Stomach smooth muscle (tissue), 2 donors: ENCODE measurements at regions not wholly inside any gene's neighbourhood (a gene's known extent, or its start where the extent isn't known, plus 50 kb on each side); places are given as distances from the start of the nearest gene placed in this dataset.

Experiments used
- H3K27ac ChIP-seq: one replicate; pipeline ENCODE4 v1.7.0; 2013; ENCODE audit warnings: mild to moderate bottlenecking, low read length, inconsistent platforms
- H3K27me3 ChIP-seq, 2 donors: one replicate each; pipeline ENCODE4 v1.7.0; 2013; ENCODE audit warnings: low read length in 2 of 2; ENCODE audit not compliant: insufficient read depth in 2 of 2, control insufficient read depth in 1 of 2
- H3K36me3 ChIP-seq, 2 donors: one replicate each; pipeline ENCODE4 v1.7.0; 2013; ENCODE audit warnings: low read length in 2 of 2; ENCODE audit not compliant: control insufficient read depth in 2 of 2, insufficient read depth in 2 of 2
- H3K4me1 ChIP-seq: one replicate; pipeline ENCODE4 v1.7.0; 2013; ENCODE audit warnings: low read length; ENCODE audit not compliant: control insufficient read depth, insufficient read depth
- H3K4me3 ChIP-seq, 2 donors: one replicate each; pipeline ENCODE4 v1.7.0; 2013; ENCODE audit warnings: low read length in 2 of 2
- H3K9ac ChIP-seq, 2 donors: one replicate each; pipeline ENCODE4 v1.7.0; 2013; ENCODE audit warnings: low read length in 2 of 2, mild to moderate bottlenecking in 1 of 2
- H3K9me3 ChIP-seq, 2 donors: one replicate each; pipeline ENCODE4 v1.7.0; 2013; ENCODE audit warnings: low read length in 2 of 2; ENCODE audit not compliant: control insufficient read depth in 2 of 2
- donor health status: healthy.
- donor health status: Pancreatic carcinoma.

DNA sequence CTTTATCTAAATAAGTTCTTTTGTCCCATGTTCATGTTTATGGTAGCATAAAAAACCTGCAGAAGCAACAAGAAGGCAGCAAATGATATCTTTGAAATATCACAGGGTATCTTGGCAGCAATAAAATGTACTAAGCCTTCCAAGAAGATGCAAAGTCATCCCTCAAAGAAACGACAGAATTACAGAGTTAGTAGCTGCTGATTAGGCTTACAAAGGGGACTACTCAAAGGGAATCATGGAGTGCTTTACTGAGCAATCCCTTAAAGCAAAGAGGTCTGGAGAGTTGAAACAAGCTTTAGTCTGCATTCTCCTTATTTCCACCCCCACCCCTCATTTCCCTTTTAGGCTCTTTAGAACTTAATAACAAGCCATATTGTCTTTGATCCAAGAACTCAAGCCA lies 935.0 kb downstream of the SQOR start:
- Histone ChIP-seq H3K27ac (no peak overlapping the region), H3K4me3 (no peak overlapping the region), H3K4me1 (no peaks in the 10 kb centered on the region), H3K9me3 (no peaks in the 10 kb centered on the region), H3K9ac (no peak overlapping the region), H3K27me3 (no peaks in the 10 kb centered on the region), H3K36me3 (no peaks in the 10 kb centered on the region)

DNA sequence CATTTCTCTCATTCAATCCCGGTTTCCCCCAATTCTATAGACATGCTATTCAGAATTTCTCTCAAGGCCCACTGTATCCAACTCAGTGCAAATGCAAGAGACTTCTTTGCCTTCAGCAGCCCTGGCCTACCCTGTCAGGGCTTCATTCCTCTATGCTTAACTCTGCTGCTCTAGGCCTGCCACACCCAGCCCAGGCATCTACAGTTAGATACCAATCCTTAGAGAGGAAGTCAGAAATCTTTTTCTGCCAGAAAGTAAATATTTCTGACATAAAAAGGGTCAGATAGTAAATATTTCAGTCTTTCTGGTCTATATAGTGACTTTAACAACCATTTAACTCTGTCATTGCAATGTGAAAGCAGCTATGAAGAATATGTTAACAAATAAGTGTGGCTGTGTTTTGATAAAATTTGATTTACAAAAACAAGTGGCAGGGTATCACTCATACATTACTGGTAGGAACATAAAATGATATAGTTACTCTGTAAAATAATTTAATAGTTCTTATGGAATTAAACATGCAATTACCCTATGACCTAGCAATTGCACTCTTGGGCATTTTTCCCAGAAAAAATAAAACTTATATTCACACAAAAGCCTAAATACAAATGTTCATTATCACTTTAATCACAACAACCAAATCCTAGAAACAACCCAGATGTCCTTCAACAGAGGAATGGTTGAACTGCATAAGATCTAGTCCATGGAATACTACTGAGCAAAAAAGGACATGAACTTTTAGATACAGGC lies 942.0 kb downstream of the SQOR start:
- Histone ChIP-seq H3K4me1 (no peaks in the 10 kb centered on the region), H3K9ac (no peak overlapping the region), H3K4me3 (no peak overlapping the region), H3K27me3 (no peaks in the 10 kb centered on the region), H3K9me3 (no peaks in the 10 kb centered on the region), H3K27ac (no peak overlapping the region), H3K36me3 (no peaks in the 10 kb centered on the region)

DNA sequence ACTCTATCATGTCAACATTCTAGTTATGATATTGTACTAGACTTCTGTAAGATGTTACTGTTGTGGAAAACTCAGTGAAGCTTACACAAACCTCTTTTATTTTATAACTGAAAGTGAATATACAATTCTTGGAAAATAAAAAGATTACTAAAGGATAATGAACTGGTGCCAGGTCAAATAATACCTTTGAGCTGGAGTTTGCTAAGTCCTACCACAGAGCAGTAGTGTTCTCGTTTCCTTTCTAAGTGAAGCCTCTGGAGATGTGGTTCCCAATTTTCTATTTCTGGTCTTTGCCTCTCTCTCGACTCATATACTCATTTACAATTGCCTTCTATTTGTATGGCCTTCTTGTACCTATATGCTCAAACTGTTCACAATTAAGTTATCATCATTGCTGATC lies 942.9 kb downstream of the SQOR start:
- H3K27ac ChIP-seq = no peak overlapping the region
- H3K27me3 ChIP-seq = no peaks in the 10 kb centered on the region
- H3K36me3 ChIP-seq = no peaks in the 10 kb centered on the region
- no peaks in the 10 kb centered on the region for H3K4me1 ChIP-seq
- H3K9me3 ChIP-seq = no peaks in the 10 kb centered on the region
- no peak overlapping the region for H3K9ac ChIP-seq
- no peak overlapping the region for H3K4me3 ChIP-seq

DNA sequence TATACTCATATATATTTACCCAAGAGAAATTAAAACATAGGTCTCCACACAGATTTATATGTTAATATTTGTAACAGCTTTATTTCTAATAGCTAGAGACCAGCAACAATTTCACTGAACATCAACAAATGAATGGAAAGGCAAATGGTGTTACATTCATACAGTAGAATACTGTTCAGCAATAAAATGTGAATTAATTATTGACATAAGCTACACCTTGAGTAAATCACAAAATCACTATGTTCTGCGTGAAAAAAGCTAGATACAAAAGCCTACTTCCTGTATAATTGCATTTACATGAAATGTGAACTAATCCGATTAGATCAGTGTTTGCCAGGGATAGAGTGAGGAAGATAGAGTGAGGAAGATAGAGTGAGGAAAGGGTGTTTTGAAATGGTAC lies 945.7 kb downstream of the SQOR start:
- Histone ChIP-seq H3K27me3 (no peaks in the 10 kb centered on the region), H3K36me3 (no peaks in the 10 kb centered on the region), H3K9me3 (no peaks in the 10 kb centered on the region), H3K27ac (no peak overlapping the region), H3K9ac (no peak overlapping the region), H3K4me1 (no peaks in the 10 kb centered on the region), H3K4me3 (no peak overlapping the region)

DNA sequence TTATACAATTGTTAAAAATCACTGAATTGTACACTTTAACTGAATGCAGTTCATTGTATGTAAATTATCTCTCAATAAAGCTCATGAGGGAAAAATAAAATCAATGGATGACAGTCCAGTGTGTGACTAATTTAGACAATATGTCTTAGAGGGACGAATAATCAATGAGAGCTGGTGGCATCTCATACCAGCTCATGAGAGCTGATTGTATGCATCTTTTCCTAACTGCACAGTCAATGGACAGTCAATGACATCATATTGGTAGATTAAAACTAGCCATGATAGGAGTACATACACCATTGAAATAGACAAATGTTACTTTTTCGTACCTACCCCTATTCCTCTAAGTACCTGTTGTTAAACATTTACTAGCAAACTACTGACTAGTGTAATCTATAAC lies 946.1 kb downstream of the SQOR start:
- no peaks in the 10 kb centered on the region for H3K36me3 ChIP-seq
- no peak overlapping the region for H3K4me3 ChIP-seq
- H3K9ac ChIP-seq = no peak overlapping the region
- H3K27me3 ChIP-seq = no peaks in the 10 kb centered on the region
- no peaks in the 10 kb centered on the region for H3K4me1 ChIP-seq
- H3K9me3 ChIP-seq = no peaks in the 10 kb centered on the region
- H3K27ac ChIP-seq = no peak overlapping the region

DNA sequence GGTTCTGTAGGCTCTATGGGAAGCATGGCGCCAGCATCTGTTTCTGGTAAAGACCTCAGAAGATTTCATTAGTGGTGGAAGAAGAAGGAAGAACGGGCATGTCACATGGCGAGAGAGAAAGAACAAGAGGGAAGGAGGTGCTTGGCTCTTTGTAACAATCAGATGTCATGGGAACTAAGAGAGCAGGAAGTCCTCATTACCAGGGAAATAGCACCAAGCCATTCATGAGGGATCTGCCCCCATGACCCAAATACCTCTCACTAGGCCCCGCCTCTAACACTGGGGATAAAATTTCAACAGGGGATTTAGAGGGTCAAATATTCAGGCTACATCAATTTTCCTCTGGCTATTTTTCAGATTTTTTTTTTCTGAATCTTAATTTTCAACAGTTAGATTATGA lies 954.3 kb downstream of the SQOR start:
- H3K4me1 ChIP-seq = no peaks in the 10 kb centered on the region
- no peak overlapping the region for H3K4me3 ChIP-seq
- no peak overlapping the region for H3K27ac ChIP-seq
- H3K36me3 ChIP-seq = no peaks in the 10 kb centered on the region
- no peaks in the 10 kb centered on the region for H3K9me3 ChIP-seq
- H3K9ac ChIP-seq = no peak overlapping the region
- H3K27me3 ChIP-seq = no peaks in the 10 kb centered on the region

DNA sequence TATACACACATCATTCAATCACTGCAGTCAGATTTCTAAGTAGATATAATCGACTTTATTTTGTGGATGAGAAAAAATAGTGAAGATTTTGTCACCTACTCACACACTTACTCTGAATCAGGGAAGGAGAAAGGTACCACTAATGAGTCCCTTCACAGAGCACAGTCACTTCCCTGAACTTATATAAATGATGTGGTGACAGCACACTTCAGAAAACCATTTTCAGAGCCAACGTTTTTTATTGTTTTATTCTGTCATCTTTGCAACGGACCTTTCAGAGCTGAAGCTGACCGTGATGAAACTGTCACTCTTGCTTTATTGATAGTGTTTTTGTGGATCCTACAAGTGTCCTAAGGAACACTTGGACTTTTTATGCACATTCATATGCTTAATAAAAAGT lies 956.6 kb downstream of the SQOR start:
- no peak overlapping the region for H3K4me3 ChIP-seq
- no peak overlapping the region for H3K9ac ChIP-seq
- no peaks in the 10 kb centered on the region for H3K4me1 ChIP-seq
- no peaks in the 10 kb centered on the region for H3K9me3 ChIP-seq
- H3K36me3 ChIP-seq = no peaks in the 10 kb centered on the region
- no peaks in the 10 kb centered on the region for H3K27me3 ChIP-seq
- H3K27ac ChIP-seq = no peak overlapping the region

DNA sequence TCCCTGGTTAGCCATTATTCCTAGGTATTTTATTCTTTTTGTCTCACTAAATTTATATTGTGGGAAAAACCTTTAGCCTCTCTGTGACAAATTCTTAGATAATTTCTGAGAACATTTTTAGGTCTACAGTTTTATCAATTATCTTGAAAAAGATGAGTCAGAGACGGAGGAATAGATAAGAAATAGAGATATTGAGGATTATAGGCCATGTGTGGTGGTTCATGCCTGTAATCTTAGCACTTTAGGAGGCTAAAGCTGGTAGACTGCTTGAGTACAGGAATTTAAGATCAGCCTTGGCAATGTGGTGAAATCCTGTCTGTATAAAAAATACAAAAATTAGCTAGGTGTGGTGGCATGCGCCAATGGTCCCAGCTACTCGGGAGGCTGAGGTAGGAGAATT lies 960.2 kb downstream of the SQOR start:
- Histone ChIP-seq H3K9ac (no peak overlapping the region), H3K27ac (no peak overlapping the region), H3K4me1 (no peaks in the 10 kb centered on the region), H3K4me3 (no peak overlapping the region), H3K9me3 (no peaks in the 10 kb centered on the region), H3K36me3 (no peaks in the 10 kb centered on the region), H3K27me3 (no peaks in the 10 kb centered on the region)

DNA sequence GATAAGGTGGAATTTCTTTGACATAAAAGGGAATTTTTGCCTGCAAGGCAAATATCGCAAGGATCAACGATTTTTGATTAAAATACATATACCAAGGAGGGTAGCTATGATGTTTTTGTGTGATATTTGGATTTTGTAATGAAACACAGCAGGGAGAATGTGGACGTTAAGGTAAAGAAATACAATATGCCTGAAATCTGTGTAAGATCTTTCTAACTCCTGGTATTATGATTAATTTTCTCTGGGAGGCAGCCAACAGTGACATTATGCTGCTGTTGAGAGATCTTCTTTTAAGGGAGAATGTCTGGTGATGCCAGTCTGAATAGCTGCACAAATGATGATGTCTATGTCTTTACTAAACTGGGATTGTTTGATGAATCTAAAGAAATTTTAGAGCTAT lies 972.2 kb downstream of the SQOR start:
- H3K27me3 ChIP-seq = no peaks in the 10 kb centered on the region
- H3K9ac ChIP-seq = no peak overlapping the region

DNA sequence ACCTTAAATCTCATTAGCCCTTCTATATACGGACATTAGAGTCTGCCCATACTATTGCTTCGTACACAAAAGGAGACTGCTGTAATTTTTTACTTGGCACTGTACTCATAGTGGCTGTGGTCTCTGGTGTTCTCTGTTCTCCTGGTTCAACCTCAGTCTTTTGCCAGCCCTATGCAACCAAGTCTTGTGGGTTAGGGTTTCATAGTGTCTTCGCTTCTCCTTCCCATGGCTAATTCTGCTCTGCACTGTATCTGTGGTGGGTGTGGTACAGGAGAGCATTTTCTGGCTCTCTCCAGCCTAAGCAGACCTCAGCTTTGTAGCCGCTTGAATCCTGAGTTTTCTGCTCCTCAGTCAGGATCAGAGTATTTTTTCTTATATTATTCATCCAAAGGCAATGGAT lies 981.2 kb downstream of the SQOR start:
- H3K9me3 ChIP-seq = no peaks in the 10 kb centered on the region
- H3K27me3 ChIP-seq = no peaks in the 10 kb centered on the region
- H3K4me1 ChIP-seq = no peaks in the 10 kb centered on the region
- no peak overlapping the region for H3K4me3 ChIP-seq
- no peaks in the 10 kb centered on the region for H3K36me3 ChIP-seq
- H3K27ac ChIP-seq = no peak overlapping the region
- H3K9ac ChIP-seq = no peak overlapping the region

More for the DNA sequence above, 972.2 kb downstream of the SQOR start:
- Histone ChIP-seq H3K4me1 (no peaks in the 10 kb centered on the region), H3K4me3 (no peak overlapping the region), H3K27ac (no peak overlapping the region), H3K36me3 (no peaks in the 10 kb centered on the region), H3K9me3 (no peaks in the 10 kb centered on the region)

DNA sequence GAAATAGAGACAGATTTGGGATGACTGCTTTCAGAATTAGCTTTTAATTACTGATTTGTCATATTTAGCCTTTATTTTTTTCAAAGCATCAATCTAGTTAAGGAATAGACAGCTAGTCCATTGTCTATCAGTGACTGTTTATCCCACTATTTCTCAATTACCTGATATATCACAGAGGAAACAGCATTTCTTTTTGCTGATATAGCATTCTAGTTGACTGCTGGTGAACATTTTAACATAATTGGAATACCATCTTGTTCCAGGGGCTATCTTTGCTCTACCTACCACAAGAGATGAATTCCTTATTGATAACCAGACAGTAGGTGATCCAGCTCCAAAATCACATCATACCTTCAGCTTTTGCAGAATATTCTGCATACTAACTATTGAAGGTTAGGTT lies 982.7 kb downstream of the SQOR start:
- Histone ChIP-seq H3K27ac (no peak overlapping the region), H3K4me3 (no peak overlapping the region), H3K27me3 (no peaks in the 10 kb centered on the region), H3K9ac (no peak overlapping the region), H3K9me3 (no peaks in the 10 kb centered on the region), H3K4me1 (no peaks in the 10 kb centered on the region), H3K36me3 (no peaks in the 10 kb centered on the region)
